K562 (cell line): ENCODE measurements at regions not wholly inside any gene's neighbourhood (a gene's known extent, or its start where the extent isn't known, plus 50 kb on each side); places are given as distances from the start of the nearest gene placed in this dataset.

ENCODE experiments used
- ATAC-seq: fragments of 200-7000 bp; cut with Tn5 transposase; 3 replicates; pipeline ENCODE4 v1.9.1; 2020; ENCODE audit warnings: moderate library complexity
- BruUV-seq: library from RNA; stranded (reverse); fragments of 400-500 nt; replicated peaks from 2 replicates; lab custom pipeline; 2021; lab: Mats Ljungman, UMichigan
- CTCF ChIA-PET: fragments of 300-600 bp; formaldehyde crosslinking; extraction: SDS; loops from one replicate; lab custom pipeline; 2021; ENCODE audit warnings: low intra/inter-chr PET ratio; lab: Yijun Ruan, JAX
- POLR2A ChIA-PET: fragments of 300-600, 350-650 bp; sonication (Branson Sonifier 250); formaldehyde crosslinking; extraction: SDS; loops from one replicate; lab custom pipeline; 2021; ENCODE audit warnings: antibody characterized with exemption, inconsistent platforms; lab: Yijun Ruan, JAX
- DNase-seq, 4 experiments: peaks; one replicate each; pipeline versions ENCODE4 v3.0.0 to v3.0.0-alpha.2; 2011 to 2018; ENCODE audit warnings: low spot score in 3 of 4, mixed read lengths in 3 of 4; ENCODE audit errors: extremely low read depth in 1 of 4
- FAIRE-seq: peaks from 2 replicates; lab custom pipeline; 2011; peaks lifted over from hg19 to GRCh38; lab: Jason Lieb, UNC
- H2AFZ ChIP-seq: 2 replicates; pipeline ENCODE4 v1.6.0; 2011; ENCODE audit warnings: low read depth, low read length, control low read depth, inconsistent platforms
- H3K27ac ChIP-seq: fragments of 200-600 bp; 3 replicates; pipeline ENCODE4 v1.8.0; 2011; ENCODE audit warnings: low read depth, mild to moderate bottlenecking, control low read depth, inconsistent platforms, low read length, moderate library complexity, mixed read lengths; ENCODE audit errors: extremely low read depth
- H3K27me3 ChIP-seq, 2 experiments: fragments of 300-600 bp in 1 of 2; 2 replicates in 1 of 2; 3 replicates in 1 of 2; pipeline versions ENCODE4 v1.6.0 to v1.8.0; 2011; ENCODE audit warnings: inconsistent platforms in 2 of 2, low read length in 2 of 2, mild to moderate bottlenecking in 1 of 2, mixed read lengths in 1 of 2, moderate library complexity in 1 of 2; ENCODE audit not compliant: control insufficient read depth in 2 of 2, insufficient read depth in 2 of 2
- H3K36me3 ChIP-seq: fragments of 300-600 bp; 3 replicates; pipeline ENCODE4 v1.8.0; 2011; ENCODE audit warnings: mild to moderate bottlenecking, low read length, inconsistent platforms; ENCODE audit not compliant: control insufficient read depth, insufficient read depth
- H3K4me1 ChIP-seq, 2 experiments: fragments of 200-600 bp in 1 of 2; replicated peaks in 1 of 2; 2 replicates in 1 of 2; 3 replicates in 1 of 2; pipeline versions ENCODE4 v1.5.1 to v1.8.0; 2011; ENCODE audit warnings: inconsistent platforms in 2 of 2, low read length in 2 of 2, mild to moderate bottlenecking in 1 of 2, mixed read lengths in 1 of 2, moderate library complexity in 1 of 2; ENCODE audit not compliant: control insufficient read depth in 2 of 2, insufficient read depth in 2 of 2
- H3K4me2 ChIP-seq: 2 replicates; pipeline ENCODE4 v1.6.1; 2011; ENCODE audit warnings: low read length, control low read depth, inconsistent platforms, mixed read lengths; ENCODE audit not compliant: insufficient read depth
- H3K4me3 ChIP-seq: fragments of 200-600 bp; sonication (generic), shearing (Covaris generic); 2 replicates; pipeline ENCODE4 v1.5.1; 2016; ENCODE audit warnings: control low read depth, inconsistent platforms
- H3K79me2 ChIP-seq: fragments of 200-600 bp; 3 replicates; pipeline ENCODE4 v1.8.0; 2011; ENCODE audit warnings: low read length, inconsistent platforms; ENCODE audit not compliant: control insufficient read depth, insufficient read depth
- H3K9ac ChIP-seq, 2 experiments: 2 replicates each; pipeline versions ENCODE4 v1.6.0 to v1.6.1; 2011; ENCODE audit warnings: low read depth in 2 of 2, low read length in 2 of 2, control low read depth in 1 of 2, inconsistent platforms in 1 of 2, mild to moderate bottlenecking in 1 of 2, mixed read lengths in 1 of 2; ENCODE audit not compliant: insufficient read depth in 1 of 2
- H3K9me1 ChIP-seq: one replicate; pipeline ENCODE4 v1.6.0; 2011; ENCODE audit warnings: inconsistent platforms, mild to moderate bottlenecking, low read length, moderate library complexity; ENCODE audit not compliant: control insufficient read depth, insufficient read depth
- H3K9me3 ChIP-seq: replicated peaks from 2 replicates; pipeline ENCODE4 v1.5.1; 2011; ENCODE audit warnings: low read depth, low read length, inconsistent platforms; ENCODE audit not compliant: control insufficient read depth, insufficient read depth
- H4K20me1 ChIP-seq: replicated peaks from 2 replicates; pipeline ENCODE4 v1.6.1; 2011; ENCODE audit warnings: low read length, inconsistent platforms, mixed read lengths; ENCODE audit not compliant: control insufficient read depth, insufficient read depth
- ESRRA ChIP-seq: fragments of 450-650 bp; IDR thresholded peaks from 2 replicates; pipeline ENCODE4 v1.6.1; 2014; ENCODE audit warnings: low read depth, mild to moderate bottlenecking, moderate library complexity, borderline replicate concordance
- HNRNPUL1 ChIP-seq: fragments of 200-400 bp; formaldehyde crosslinking; IDR thresholded peaks from 2 replicates; pipeline ENCODE4 v1.6.1; 2017; ENCODE audit warnings: low read length
- NEUROD1 ChIP-seq: fragments of 150-350 bp; IDR thresholded peaks from 2 replicates; pipeline ENCODE4 v1.6.1; 2014; ENCODE audit warnings: borderline replicate concordance, low read length, low read depth; ENCODE audit not compliant: partially characterized antibody
- ZNF232 ChIP-seq: sonication (generic); formaldehyde crosslinking; IDR thresholded peaks from 2 replicates; pipeline ENCODE4 v1.8.0; 2022; ENCODE audit warnings: mild to moderate bottlenecking, missing genetic modification reagents
- ZNF695 ChIP-seq: fragments of 450-650 bp; formaldehyde crosslinking; IDR thresholded peaks from 2 replicates; pipeline ENCODE4 v1.4.0; 2020; ENCODE audit warnings: mild to moderate bottlenecking, moderate library complexity
- in situ Hi-C: fragments of 300-500 bp; cut with MboI; formaldehyde crosslinking; loops from 4 replicates; pipeline ENCODE4 v1.15.0; 2018; ENCODE audit warnings: inconsistent platforms, mixed read lengths
- intact Hi-C: fragments of 100-400 bp; cut with micrococcal nuclease; formaldehyde crosslinking; loops from 2 replicates; pipeline ENCODE4 v1.14.2; 2022

DNA sequence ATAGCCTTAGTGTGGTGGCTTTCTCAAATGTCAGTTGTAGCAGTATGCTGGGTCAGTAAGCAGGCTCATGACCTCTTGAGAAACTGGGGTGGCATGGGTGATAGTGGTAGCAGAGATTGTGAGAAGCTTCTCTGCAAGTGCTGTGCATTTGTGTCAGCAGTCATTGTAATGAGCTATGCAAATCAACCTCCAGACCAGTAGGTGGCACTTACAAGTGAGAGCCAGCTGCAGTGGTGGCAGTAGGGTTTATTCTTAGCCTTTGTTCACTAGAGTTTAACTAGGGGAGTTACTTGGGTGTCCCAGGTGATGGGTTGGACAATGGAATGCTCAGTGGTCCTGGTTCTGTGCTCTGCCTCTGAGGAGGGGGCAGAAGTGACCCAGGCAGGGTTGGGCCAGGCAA is 818.7 kb downstream of the PCDH7 start:
- no peaks in the 10 kb centered on the region for H3K79me2 ChIP-seq
- no peaks in the 10 kb centered on the region; the same call in 1 of the 2 replicates for H3K9me3 ChIP-seq
- intact Hi-C loops (no loop called here), in situ Hi-C loops (no loop called here)
- no peaks in the 10 kb centered on the region for H3K9me1 ChIP-seq
- H3K36me3 ChIP-seq, result no peaks in the 10 kb centered on the region
- TF ChIP-seq HNRNPUL1 (no peak), ZNF695 (CRISPR knock-in tag) (no peak), NEUROD1 (no peak)
- no TSS peak for BruUV-seq
- no peak overlapping the region for H2AFZ ChIP-seq
- ATAC-seq (no peak), FAIRE-seq (no peak), DNase-seq (no peak)
- ChIA-PET POLR2A (no interaction called here), CTCF (no interaction called here)
- H4K20me1 ChIP-seq, result no peaks in the 10 kb centered on the region
- H3K4me3 ChIP-seq, result no peak overlapping the region
- no peak overlapping the region for H3K27ac ChIP-seq
- no peaks in the 10 kb centered on the region for H3K27me3 ChIP-seq
- no peak overlapping the region for H3K4me2 ChIP-seq
- no peaks in the 10 kb centered on the region for H3K4me1 ChIP-seq
- H3K9ac ChIP-seq, result no peak overlapping the region

DNA sequence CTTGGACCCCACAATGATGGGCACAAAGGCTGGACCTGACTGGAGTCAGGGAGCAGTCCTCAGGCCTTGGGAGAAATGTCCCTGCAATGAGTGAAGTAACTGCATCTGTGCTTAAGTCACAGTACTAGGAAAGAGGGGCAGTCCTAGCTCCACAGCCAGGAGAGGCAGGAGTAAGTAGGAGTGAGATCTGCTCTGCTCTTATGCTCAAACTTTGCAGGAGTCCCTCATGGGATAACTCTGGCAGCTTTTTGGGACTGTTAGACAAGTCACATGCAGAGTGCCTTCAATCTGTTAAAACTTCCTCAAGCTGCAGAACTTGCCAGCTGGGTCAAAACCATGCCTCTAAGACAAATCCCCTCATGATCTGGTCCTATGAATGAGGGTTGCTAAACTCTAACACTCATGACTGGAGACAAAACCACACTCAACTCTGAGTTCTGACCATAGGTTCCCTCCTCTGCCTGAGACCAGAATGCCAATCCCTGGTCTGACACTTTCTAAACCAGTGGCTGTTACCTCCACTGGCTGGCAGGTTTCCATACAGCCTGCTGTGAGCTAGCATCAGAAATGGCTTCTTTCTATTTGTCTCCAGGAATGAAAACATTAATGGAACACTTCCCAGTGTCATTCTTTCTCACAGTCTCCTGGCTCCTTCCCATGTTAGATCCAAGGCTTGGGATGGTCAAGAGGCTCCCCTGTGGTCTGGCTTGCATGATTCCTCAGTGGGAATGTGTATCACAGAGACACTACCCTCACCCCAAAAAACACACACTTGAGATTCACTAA is 819.3 kb downstream of the PCDH7 start:
- POLR2A ChIA-PET, result no interaction called here
- FAIRE-seq (no peak), DNase-seq (no peak), ATAC-seq (no peak)
- H3K36me3 ChIP-seq, result no peaks in the 10 kb centered on the region
- BruUV-seq, result no TSS peak
- CTCF ChIA-PET, result no interaction called here
- no peaks in the 10 kb centered on the region for H4K20me1 ChIP-seq
- no peaks in the 10 kb centered on the region for H3K27me3 ChIP-seq
- intact Hi-C loops (no loop called here), in situ Hi-C loops (no loop called here)
- no peak overlapping the region for H3K4me3 ChIP-seq
- no peaks in the 10 kb centered on the region for H3K9me1 ChIP-seq
- no peak overlapping the region for H2AFZ ChIP-seq
- TF ChIP-seq ZNF232 (CRISPR knock-in tag) (no peak), ESRRA (no peak)
- H3K79me2 ChIP-seq, result no peaks in the 10 kb centered on the region
- no peak overlapping the region for H3K27ac ChIP-seq
- no peaks in the 10 kb centered on the region for H3K4me1 ChIP-seq
- no peaks in the 10 kb centered on the region; the same call in 1 of the 2 replicates for H3K9me3 ChIP-seq
- H3K4me2 ChIP-seq, result no peak overlapping the region
- H3K9ac ChIP-seq, result no peak overlapping the region
